ENCODE measurements at regions not wholly inside any gene's neighbourhood (a gene's known extent, or its start where the extent isn't known, plus 50 kb on each side); places are given as distances from the start of the nearest gene placed in this dataset.

DNA sequence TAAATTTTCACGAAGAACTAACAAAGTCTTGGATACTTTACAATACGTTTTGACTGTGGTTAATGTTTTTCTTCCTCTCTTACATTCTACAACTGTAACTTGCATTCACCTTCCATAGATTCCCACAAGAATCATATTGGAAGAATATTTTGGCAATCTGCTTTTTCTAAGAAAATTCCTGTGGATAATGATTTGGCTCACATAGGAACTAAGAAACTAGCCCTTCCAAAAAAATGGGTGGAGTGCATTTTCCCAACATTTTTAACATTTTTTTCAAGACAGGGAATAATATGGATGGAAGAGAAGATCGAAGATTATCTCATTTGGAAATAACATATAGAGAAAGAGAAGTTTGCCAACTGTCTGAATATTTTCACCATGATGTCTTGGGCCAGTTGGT lies 256.9 kb upstream of the POU2AF2 start:
- intact Hi-C loops (cut with DNase I, micrococcal nuclease), result no loop called here
- CTCF ChIA-PET, result no interaction called here
- ATAC-seq, result no peak
- no peak for DNase-seq
- no peaks in the 10 kb centered on the region for H3K9me3 Mint-ChIP-seq (ENCODE audit: low read depth)
- H3K4me1 Mint-ChIP-seq, result no peaks in the 10 kb centered on the region
- no peaks in the 10 kb centered on the region for H3K36me3 Mint-ChIP-seq (ENCODE audit: low read depth)
- H3K27me3 Mint-ChIP-seq, result peaks cover 5% of the 10 kb centered on the region
- POLR2A ChIA-PET, result no interaction called here
- H3K27ac Mint-ChIP-seq, result no peak overlapping the region
- H3K4me3 Mint-ChIP-seq, result no peak overlapping the region

DNA sequence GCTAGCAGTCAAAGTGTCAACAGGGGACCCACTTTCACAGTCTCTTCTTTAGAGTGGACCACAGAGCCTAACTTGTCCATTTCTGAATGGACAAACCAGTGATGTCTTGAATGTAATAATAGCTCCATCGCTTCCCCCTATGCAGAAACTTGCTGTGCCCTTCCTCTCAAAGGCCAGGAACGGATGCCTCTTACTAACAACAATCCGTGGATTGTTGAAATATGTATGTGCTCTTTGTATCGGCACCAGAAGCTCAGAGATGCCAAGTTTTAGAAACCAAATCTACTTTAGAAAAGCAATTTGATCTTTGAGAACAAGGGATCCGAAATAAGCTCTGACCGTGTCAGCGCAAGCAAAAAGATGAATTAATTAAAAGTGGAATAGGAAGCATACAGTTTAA lies 259.5 kb upstream of the POU2AF2 start:
- Mint-ChIP-seq H3K4me1 (no peaks in the 10 kb centered on the region), H3K4me3 (no peak overlapping the region), H3K9me3 (ENCODE audit: low read depth) (no peaks in the 10 kb centered on the region), H3K27me3 (peaks cover 5% of the 10 kb centered on the region), H3K36me3 (ENCODE audit: low read depth) (no peaks in the 10 kb centered on the region), H3K27ac (no peak overlapping the region)
- POLR2A ChIA-PET, result no interaction called here
- DNase-seq (no peak), ATAC-seq (no peak)
- intact Hi-C loops (cut with DNase I, micrococcal nuclease), result no loop called here
- CTCF ChIA-PET, result no interaction called here

DNA sequence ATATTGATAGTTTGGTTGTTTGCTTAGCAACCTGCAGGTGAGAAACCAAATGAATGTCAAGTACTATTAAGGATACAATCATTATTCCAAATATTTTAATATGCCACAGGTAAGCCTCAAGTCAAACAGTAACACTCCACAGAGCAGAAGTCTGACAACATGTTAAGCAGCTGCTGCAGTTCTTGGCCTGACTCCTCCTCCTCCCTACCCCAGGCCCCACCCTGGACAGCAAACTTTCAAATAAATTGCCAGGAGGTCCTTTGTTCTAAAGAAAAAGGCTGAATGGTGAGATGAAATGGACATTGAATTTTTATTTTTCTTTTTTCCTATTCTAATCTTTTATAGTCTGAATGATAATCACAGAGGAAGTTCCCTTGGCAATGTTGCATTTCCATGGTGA lies 260.0 kb upstream of the POU2AF2 start:
- H3K27ac Mint-ChIP-seq, result no peak overlapping the region

DNA sequence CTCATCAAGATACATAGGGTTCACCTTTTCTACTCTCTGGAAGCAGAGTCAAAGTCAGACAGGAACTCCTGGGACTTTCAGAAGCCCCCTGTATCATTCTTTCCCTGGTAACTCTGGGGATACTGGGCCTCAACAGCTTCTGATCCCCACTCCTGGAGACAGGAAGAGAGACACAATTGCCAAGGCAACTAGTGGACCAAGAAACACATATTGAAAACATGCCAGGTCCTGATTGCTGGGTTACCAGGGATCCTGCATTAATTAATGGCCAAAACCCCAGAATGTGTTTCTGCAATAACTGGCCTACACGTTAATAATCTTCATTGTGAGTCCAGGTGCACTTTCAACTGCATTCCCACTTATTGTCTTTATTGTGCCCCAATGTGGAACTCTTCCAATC lies 260.8 kb upstream of the POU2AF2 start:
- Mint-ChIP-seq H3K36me3 (ENCODE audit: low read depth) (no peaks in the 10 kb centered on the region), H3K9me3 (ENCODE audit: low read depth) (no peaks in the 10 kb centered on the region), H3K4me3 (no peak overlapping the region), H3K27ac (no peak overlapping the region), H3K4me1 (no peaks in the 10 kb centered on the region), H3K27me3 (peaks cover 5% of the 10 kb centered on the region)
- no peak for DNase-seq
- CTCF ChIA-PET, result interaction anchor here (1.5 kb wide), 1 partner anchor 63 kb away, joined by 3 read pairs; no protein-coding TSS in a partner anchor
- intact Hi-C loops (cut with DNase I, micrococcal nuclease), result no loop called here
- ATAC-seq, result no peak
- POLR2A ChIA-PET, result no interaction called here

More for the DNA sequence above, 260.0 kb upstream of the POU2AF2 start:
- DNase-seq, result no peak
- ATAC-seq, result no peak
- H3K36me3 Mint-ChIP-seq (ENCODE audit: low read depth), result no peaks in the 10 kb centered on the region
- CTCF ChIA-PET, result no interaction called here
- H3K27me3 Mint-ChIP-seq, result peaks cover 5% of the 10 kb centered on the region
- H3K4me3 Mint-ChIP-seq, result no peak overlapping the region
- no peaks in the 10 kb centered on the region for H3K9me3 Mint-ChIP-seq (ENCODE audit: low read depth)
- intact Hi-C loops (cut with DNase I, micrococcal nuclease), result no loop called here
- H3K4me1 Mint-ChIP-seq, result no peaks in the 10 kb centered on the region
- POLR2A ChIA-PET, result no interaction called here

DNA sequence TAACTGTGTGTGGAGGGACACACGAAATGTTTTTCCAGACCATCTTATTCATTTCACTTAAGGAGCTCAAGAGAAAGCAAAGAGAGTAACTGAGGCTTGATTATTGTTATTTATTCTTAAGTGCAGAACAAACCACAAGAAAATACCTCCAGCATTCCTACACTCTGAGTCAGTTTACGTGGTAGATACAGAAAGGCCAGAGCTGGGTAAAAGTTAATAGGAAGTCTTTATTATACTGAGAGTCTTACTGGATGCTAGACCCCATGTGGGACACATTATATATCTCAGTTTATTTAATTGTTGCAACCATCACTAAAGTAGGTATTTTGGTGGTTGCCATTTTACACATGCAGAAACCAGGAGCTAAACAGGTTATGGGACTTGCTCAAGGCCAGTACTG lies 261.4 kb upstream of the POU2AF2 start:
- Mint-ChIP-seq H3K4me3 (no peak overlapping the region), H3K27ac (no peak overlapping the region), H3K36me3 (ENCODE audit: low read depth) (no peaks in the 10 kb centered on the region), H3K4me1 (no peaks in the 10 kb centered on the region), H3K9me3 (ENCODE audit: low read depth) (peaks cover 3% of the 10 kb centered on the region), H3K27me3 (peaks cover 3% of the 10 kb centered on the region)
- POLR2A ChIA-PET, result no interaction called here
- DNase-seq (no peak), ATAC-seq (no peak)
- CTCF ChIA-PET, result interaction anchor here (0.7 to 1.5 kb wide), 2 partner anchors 8 to 63 kb away, joined by 3 read pairs; no protein-coding TSS in a partner anchor
- intact Hi-C loops (cut with DNase I, micrococcal nuclease), result no loop called here

DNA sequence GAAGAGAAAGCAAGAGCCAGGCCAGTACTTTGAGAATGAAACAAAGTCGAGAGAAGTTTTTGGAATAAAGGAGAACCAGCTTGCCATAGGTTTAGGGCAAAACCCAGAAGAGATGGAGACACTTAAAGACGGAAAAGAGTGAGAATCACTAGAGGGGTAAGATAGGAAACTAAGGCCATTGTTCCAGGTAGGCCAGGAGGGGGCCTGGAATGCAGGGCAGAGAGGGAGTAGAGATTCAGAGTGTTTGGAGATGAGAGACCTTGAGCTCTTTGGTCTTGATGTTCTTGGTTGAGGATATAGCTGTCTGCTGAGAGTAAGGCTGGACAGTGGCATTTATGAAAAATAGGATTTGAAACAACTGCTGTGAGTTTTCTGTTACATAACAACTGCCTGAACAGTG lies 263.3 kb upstream of the POU2AF2 start:
- no peak overlapping the region for H3K4me3 Mint-ChIP-seq
- CTCF ChIA-PET, result interaction anchor here (1.3 kb wide), 1 partner anchor 11 kb away, joined by 3 read pairs; no protein-coding TSS in a partner anchor
- ATAC-seq, result no peak

DNA sequence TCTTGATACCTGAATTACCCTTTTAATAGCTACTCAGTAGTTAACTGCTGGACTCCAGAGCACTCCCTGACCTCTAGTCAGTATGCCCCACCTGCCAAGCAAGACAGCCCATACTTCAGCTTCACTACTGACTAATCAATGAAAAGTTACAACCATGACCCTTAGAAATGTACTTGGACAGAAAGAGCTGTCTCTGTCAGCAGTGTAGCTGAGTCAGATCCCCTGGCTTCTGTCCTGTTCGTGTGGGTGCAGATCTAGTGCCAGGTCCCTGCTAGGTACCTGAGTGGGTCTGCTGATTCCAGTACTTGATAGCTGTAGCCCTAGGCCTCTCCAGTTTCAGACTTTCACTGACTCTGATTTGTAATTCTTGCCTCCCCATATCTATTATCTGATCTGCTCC lies 265.8 kb upstream of the POU2AF2 start:
- ATAC-seq, result no peak
- ChIA-PET CTCF (no interaction called here), POLR2A (no interaction called here)
- peaks cover 3% of the 10 kb centered on the region for H3K9me3 Mint-ChIP-seq (ENCODE audit: low read depth)
- no peak overlapping the region for H3K27ac Mint-ChIP-seq
- no peaks in the 10 kb centered on the region for H3K27me3 Mint-ChIP-seq
- no peaks in the 10 kb centered on the region for H3K4me1 Mint-ChIP-seq
- intact Hi-C loops (cut with DNase I, micrococcal nuclease), result no loop called here
- no peaks in the 10 kb centered on the region for H3K36me3 Mint-ChIP-seq (ENCODE audit: low read depth)
- no peak for DNase-seq
- H3K4me3 Mint-ChIP-seq, result no peak overlapping the region

More for the DNA sequence above, 263.3 kb upstream of the POU2AF2 start:
- intact Hi-C loops (cut with DNase I, micrococcal nuclease), result no loop called here
- DNase-seq, result no peak
- H3K27me3 Mint-ChIP-seq, result peaks cover 3% of the 10 kb centered on the region
- no peaks in the 10 kb centered on the region for H3K36me3 Mint-ChIP-seq (ENCODE audit: low read depth)
- H3K9me3 Mint-ChIP-seq (ENCODE audit: low read depth), result peaks cover 3% of the 10 kb centered on the region
- POLR2A ChIA-PET, result no interaction called here
- no peaks in the 10 kb centered on the region for H3K4me1 Mint-ChIP-seq
- no peak overlapping the region for H3K27ac Mint-ChIP-seq

DNA sequence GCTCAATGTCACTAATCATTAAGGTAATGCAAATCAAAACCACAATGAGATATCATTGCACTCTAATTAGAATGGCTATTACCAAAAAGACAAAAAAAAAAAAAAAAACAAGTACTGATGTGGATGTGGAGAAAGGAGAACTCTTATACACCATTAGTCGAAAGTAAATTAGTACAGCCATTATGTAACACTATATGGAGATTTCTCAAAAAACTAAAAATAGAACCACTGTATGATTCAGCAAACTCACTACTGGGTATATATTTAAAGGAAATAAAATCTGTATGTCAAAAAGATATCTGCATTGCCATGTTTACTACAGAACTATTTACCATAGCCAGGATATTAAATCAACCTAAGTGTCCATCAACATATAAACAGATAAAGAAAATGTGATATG lies 265.4 kb upstream of the ARHGAP20 start:
- ChIA-PET POLR2A (no interaction called here), CTCF (no interaction called here)
- H3K4me1 Mint-ChIP-seq, result no peaks in the 10 kb centered on the region
- no peak overlapping the region for H3K27ac Mint-ChIP-seq
- no peak overlapping the region for H3K4me3 Mint-ChIP-seq
- H3K27me3 Mint-ChIP-seq, result no peaks in the 10 kb centered on the region
- ATAC-seq (no peak), DNase-seq (no peak)
- no peaks in the 10 kb centered on the region for H3K36me3 Mint-ChIP-seq (ENCODE audit: low read depth)
- intact Hi-C loops (cut with DNase I, micrococcal nuclease), result no loop called here
- H3K9me3 Mint-ChIP-seq (ENCODE audit: low read depth), result peaks cover 3% of the 10 kb centered on the region

DNA sequence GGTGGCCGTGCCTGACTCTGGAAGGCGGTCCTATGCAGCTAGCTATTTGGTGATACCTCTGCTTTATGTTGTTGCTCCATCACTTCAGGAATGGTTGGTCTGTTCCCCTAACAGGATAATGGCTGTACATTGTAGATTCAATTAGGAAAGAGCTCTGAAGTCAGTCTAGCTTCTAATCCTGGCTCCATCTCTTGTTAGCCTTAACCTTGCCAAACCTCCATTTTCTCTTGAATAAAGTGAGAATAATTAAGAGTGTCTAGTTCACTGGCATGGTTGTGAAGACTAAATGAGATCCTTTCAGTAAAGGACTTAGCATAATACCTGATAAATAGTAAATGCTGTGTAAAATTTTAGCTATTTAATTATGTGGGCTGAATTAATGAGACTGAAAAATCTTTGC lies 262.5 kb upstream of the ARHGAP20 start:
- CTCF ChIA-PET, result no interaction called here
- ATAC-seq, result no peak
- no peak for DNase-seq
- POLR2A ChIA-PET, result no interaction called here
- Mint-ChIP-seq H3K27ac (no peak overlapping the region), H3K36me3 (ENCODE audit: low read depth) (no peaks in the 10 kb centered on the region), H3K27me3 (no peaks in the 10 kb centered on the region), H3K9me3 (ENCODE audit: low read depth) (peaks cover 3% of the 10 kb centered on the region), H3K4me1 (no peaks in the 10 kb centered on the region), H3K4me3 (no peak overlapping the region)
- intact Hi-C loops (cut with DNase I, micrococcal nuclease), result no loop called here

DNA sequence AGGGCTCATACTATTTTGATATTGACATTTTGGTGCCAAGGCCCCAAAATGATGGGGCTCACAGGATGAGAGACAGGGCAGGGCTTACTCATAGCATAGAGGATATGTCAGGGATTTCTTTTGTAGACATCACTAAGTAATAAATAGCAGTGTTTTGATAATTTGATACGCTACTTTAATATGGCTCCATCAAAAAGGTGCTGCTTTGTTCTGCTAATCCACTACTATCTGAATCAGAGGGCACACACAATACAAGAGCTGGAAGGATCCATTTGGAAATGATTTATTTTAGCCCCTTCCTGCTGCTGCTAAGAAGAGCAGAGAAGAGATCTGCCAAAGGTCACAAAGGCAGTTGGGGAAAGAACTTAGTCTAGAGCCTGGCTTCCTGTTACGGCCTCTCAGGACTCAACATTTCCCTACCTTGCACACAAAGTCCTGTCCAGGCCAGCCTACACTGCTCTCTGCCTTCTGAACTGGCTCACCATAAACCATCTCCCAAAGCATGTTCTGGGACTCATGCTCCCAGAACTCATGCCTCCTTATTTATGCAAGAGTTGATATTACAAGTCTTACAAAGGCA lies 261.3 kb upstream of the ARHGAP20 start:
- no peak overlapping the region for H3K27ac Mint-ChIP-seq
- no peaks in the 10 kb centered on the region for H3K9me3 Mint-ChIP-seq (ENCODE audit: low read depth)
- no peak overlapping the region for H3K4me3 Mint-ChIP-seq
- intact Hi-C loops (cut with DNase I, micrococcal nuclease), result no loop called here
- DNase-seq, result no peak
- no peaks in the 10 kb centered on the region for H3K27me3 Mint-ChIP-seq
- H3K4me1 Mint-ChIP-seq, result no peaks in the 10 kb centered on the region
- H3K36me3 Mint-ChIP-seq (ENCODE audit: low read depth), result no peaks in the 10 kb centered on the region
- no peak for ATAC-seq
- POLR2A ChIA-PET, result no interaction called here
- CTCF ChIA-PET, result no interaction called here

DNA sequence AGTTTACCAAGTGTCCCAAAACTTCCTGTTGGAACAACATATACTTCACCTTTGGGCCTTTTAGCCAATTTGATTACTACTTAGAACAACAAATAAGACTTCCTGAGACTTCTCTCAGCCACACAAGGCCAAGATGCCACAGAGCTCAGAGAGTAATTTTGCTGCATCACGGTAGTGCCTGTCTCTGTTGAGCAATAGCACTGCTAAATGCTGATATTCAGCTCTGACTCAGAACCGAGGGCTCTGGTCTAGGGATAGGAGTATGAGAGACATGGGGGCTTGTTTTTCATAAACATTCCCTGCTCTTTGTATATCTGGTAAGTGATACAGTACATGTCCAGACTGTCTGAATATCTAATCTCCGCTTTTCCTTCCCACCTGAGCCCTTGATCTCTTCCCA lies 260.4 kb upstream of the ARHGAP20 start:
- Mint-ChIP-seq H3K4me3 (no peak overlapping the region), H3K27ac (no peak overlapping the region), H3K9me3 (ENCODE audit: low read depth) (no peaks in the 10 kb centered on the region), H3K27me3 (no peaks in the 10 kb centered on the region), H3K36me3 (ENCODE audit: low read depth) (no peaks in the 10 kb centered on the region), H3K4me1 (no peaks in the 10 kb centered on the region)
- POLR2A ChIA-PET, result no interaction called here
- intact Hi-C loops (cut with DNase I, micrococcal nuclease), result no loop called here
- DNase-seq, result no peak
- CTCF ChIA-PET, result no interaction called here
- ATAC-seq, result no peak

DNA sequence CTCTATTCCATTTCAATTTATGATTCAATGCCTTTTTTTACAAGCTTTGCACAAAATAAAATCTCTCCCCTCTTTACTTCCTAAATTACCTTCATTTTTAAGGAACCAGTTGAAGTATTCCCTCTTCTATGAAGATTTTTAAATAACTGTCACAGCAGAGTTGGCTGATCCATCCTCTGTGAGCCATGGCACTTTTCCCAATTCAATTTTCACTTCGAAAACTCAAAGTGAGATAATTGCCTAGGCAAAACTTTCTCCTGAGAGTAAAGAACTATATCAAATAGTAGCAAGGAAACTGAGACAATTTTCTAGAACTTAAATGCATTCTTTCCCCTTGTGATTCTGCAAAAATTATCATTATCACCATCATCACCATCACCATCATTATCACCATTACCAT lies 259.9 kb upstream of the ARHGAP20 start:
- CTCF ChIA-PET, result no interaction called here
- intact Hi-C loops (cut with DNase I, micrococcal nuclease), result no loop called here
- H3K4me1 Mint-ChIP-seq, result no peaks in the 10 kb centered on the region

DNA sequence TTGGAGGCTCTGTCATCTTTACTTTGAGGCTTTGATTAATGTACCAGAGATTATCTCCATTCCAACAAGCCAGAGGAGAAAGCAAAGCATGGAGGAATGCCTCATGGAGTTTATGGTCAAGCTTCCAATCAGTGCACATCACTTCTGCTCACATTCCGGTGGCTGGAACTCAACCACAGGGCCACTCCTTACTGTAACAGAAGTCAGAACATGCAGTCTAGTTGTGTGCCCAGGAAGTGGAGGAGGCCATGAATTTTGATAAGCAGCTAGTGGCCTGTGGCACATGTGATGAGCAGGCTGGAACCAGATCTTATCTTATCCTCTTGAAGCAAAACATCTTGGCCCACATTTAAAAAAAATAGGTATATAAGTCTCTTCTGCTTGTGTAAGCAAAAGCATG lies 258.9 kb upstream of the ARHGAP20 start:
- CTCF ChIA-PET, result no interaction called here
- ATAC-seq (no peak), DNase-seq (no peak)
- intact Hi-C loops (cut with DNase I, micrococcal nuclease), result no loop called here
- H3K36me3 Mint-ChIP-seq (ENCODE audit: low read depth), result no peaks in the 10 kb centered on the region
- no peaks in the 10 kb centered on the region for H3K9me3 Mint-ChIP-seq (ENCODE audit: low read depth)
- no peak overlapping the region for H3K27ac Mint-ChIP-seq
- H3K27me3 Mint-ChIP-seq, result no peaks in the 10 kb centered on the region
- no peak overlapping the region for H3K4me3 Mint-ChIP-seq
- POLR2A ChIA-PET, result no interaction called here
- no peaks in the 10 kb centered on the region for H3K4me1 Mint-ChIP-seq

More for the DNA sequence above, 259.9 kb upstream of the ARHGAP20 start:
- Mint-ChIP-seq H3K27ac (no peak overlapping the region), H3K27me3 (no peaks in the 10 kb centered on the region), H3K9me3 (ENCODE audit: low read depth) (no peaks in the 10 kb centered on the region), H3K36me3 (ENCODE audit: low read depth) (no peaks in the 10 kb centered on the region), H3K4me3 (no peak overlapping the region)
- no peak for ATAC-seq
- DNase-seq, result no peak
- POLR2A ChIA-PET, result no interaction called here

Measured in activated CD4-positive, alpha-beta T cell treated with anti-CD3 and anti-CD28 coated beads for 36 hours (primary cell).